Memory B cell (primary cell): ENCODE measurements at regions not wholly inside any gene's neighbourhood (a gene's known extent, or its start where the extent isn't known, plus 50 kb on each side); places are given as distances from the start of the nearest gene placed in this dataset.
"Not testable (repeated sequence)": the region's sequence is repeated elsewhere in the genome, so short reads cannot be mapped to it uniquely, and the experiment has no call there.

Experiments
- ATAC-seq: fragments of 150-1000 bp; cut with Tn5 transposase; 2 replicates; pipeline ENCODE4 v1.10.0; 2021; ENCODE audit warnings: low read depth, mild to moderate bottlenecking, moderate library complexity
- DNase-seq, 2 donors: peaks; one replicate each; pipeline ENCODE4 v3.0.0; 2022; ENCODE audit warnings: low spot score in 2 of 2
- H3K27ac Mint-ChIP-seq: one replicate; pipeline ENCODE4 v1.8.0; 2022; ENCODE audit warnings: mild to moderate bottlenecking, moderate library complexity, mixed read lengths
- H3K27me3 Mint-ChIP-seq: one replicate; pipeline ENCODE4 v1.8.0; 2022; ENCODE audit warnings: mixed read lengths
- H3K36me3 Mint-ChIP-seq: one replicate; pipeline ENCODE4 v1.8.0; 2022; ENCODE audit warnings: mild to moderate bottlenecking, mixed read lengths
- H3K4me1 Mint-ChIP-seq: one replicate; pipeline ENCODE4 v1.8.0; 2022; ENCODE audit warnings: mixed read lengths
- H3K4me3 Mint-ChIP-seq: one replicate; pipeline ENCODE4 v1.8.0; 2022; ENCODE audit warnings: mild to moderate bottlenecking, moderate library complexity, mixed read lengths
- H3K9me3 Mint-ChIP-seq: one replicate; pipeline ENCODE4 v1.8.0; 2022; ENCODE audit warnings: mixed read lengths

DNA sequence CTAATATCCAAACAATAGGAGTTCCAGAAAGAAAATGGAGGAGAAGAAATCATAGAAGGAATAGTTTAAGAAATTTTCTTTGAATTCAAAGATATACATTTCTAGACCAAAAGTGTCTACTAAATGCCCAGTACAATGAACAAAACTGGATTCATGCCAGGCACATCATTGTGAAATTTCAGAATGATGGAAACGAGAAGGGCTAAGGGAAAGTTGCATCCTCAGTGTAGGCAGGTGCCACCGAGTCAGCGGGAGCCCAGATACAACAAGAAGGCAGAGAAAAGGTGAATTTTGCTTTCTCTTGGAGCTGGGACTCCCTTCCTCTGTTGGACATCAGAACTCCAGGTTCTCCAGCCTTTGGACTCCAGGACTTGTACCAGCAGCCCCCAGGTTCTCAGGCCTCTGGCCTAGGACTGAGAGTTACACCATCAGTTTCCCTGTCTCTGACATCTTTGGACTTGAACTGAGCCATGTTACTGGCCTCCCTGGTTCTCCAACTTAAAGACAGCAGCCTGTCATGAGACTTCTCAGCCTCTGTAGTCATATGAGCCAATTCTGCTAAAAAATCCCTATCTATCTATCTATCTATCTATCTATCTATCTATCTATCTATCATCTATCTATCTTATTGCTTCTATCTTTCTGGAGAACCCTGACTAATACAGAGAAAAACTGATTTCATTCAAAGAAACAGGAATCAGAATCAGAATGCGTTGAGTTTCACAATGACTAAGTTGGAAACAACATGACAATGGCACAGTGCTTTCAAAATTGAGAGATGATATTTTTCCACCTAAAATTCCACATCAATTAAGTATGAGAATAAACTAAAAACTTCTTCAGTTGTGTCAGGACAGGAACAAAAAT lies 207.7 kb downstream of the FAM43A start:
- no peak for ATAC-seq
- no peaks in the 10 kb centered on the region for H3K36me3 Mint-ChIP-seq
- no peak overlapping the region for H3K27ac Mint-ChIP-seq
- DNase-seq = no peak
- H3K27me3 Mint-ChIP-seq = no peaks in the 10 kb centered on the region
- H3K4me3 Mint-ChIP-seq = no peak overlapping the region
- H3K4me1 Mint-ChIP-seq = peaks cover 6% of the 10 kb centered on the region
- H3K9me3 Mint-ChIP-seq = peaks cover 17% of the 10 kb centered on the region

DNA sequence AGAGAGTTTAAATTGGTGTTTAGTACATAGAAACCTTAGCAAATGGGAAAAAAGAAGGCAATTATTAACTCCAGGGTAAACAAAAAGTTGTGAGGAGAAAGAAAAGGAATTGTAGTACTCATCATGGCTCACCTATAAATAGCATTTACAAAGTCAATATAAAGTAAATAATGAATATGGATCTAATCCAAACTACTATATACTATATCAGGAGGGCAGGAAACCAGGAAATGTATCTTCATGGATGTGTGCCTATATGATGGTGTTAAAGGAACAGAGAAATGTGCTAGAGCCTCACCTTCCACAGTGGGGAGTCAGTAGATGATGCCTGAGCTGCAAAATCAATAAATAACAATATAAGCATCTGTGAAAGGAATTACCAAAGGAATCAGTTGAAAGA lies 208.9 kb downstream of the FAM43A start:
- DNase-seq (no peak), ATAC-seq (no peak)
- Mint-ChIP-seq H3K9me3 (peaks cover 17% of the 10 kb centered on the region), H3K36me3 (no peaks in the 10 kb centered on the region), H3K4me3 (no peak overlapping the region), H3K27ac (no peak overlapping the region), H3K4me1 (peaks cover 6% of the 10 kb centered on the region), H3K27me3 (no peaks in the 10 kb centered on the region)

DNA sequence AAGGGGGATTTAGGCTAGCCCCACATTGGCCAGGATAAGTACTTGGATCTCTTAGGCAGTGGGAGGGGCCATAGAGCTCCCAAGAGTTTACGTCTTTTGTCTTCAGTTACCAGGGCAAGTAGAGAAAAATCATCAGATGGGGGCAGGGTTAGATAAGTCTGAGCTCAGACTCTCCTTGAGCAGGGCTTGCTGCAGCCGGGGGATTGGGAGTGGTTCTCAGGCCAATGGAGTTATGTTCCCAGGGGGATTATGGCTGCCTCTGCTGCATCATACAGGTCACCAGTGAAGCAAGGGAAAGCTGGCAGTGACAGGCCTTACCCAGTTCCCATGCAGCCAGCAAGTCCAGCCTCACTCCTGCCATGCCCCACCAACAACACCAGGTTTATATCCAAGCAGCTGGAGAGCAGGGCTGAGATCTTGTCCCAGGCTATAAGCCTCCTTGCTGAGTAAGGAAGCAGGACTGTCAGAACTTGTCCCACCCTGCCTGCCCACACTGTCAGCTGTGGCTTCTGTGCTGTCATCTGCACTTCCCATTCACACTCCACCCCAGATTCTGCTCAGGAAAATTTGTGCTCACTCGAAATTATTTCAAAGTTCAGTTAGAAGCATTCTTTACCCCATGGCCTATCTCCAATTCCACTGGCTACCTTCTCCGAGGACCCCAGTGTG lies 215.3 kb downstream of the FAM43A start:
- ATAC-seq (no peak), DNase-seq (no peak)
- Mint-ChIP-seq H3K27ac (no peak overlapping the region), H3K9me3 (peaks cover 5% of the 10 kb centered on the region), H3K4me3 (no peak overlapping the region), H3K27me3 (peaks cover 2% of the 10 kb centered on the region), H3K4me1 (peaks cover 7% of the 10 kb centered on the region), H3K36me3 (peaks cover 3% of the 10 kb centered on the region)

DNA sequence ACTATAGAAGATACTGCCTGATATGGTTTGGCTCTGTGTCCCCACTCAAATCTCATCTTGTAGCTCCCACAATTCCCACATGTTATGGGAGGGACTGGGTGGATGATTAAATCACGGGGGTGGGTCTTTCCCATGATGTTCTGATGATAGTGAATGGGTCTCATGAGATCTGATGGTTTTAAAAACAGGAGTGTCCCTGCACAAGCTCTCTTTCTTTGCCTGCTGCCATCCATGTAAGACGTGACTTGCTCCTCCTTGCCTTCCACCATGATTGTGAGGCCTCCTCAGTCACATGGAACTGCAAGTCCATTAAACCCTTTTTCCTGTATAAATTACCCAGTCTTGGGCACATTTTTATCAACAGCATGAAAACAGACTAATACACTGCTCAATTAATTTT lies 217.8 kb downstream of the FAM43A start:
- H3K27me3 Mint-ChIP-seq, H3K9me3 Mint-ChIP-seq, H3K4me3 Mint-ChIP-seq, H3K27ac Mint-ChIP-seq, DNase-seq, H3K4me1 Mint-ChIP-seq, H3K36me3 Mint-ChIP-seq, ATAC-seq: not testable (repeated sequence)

DNA sequence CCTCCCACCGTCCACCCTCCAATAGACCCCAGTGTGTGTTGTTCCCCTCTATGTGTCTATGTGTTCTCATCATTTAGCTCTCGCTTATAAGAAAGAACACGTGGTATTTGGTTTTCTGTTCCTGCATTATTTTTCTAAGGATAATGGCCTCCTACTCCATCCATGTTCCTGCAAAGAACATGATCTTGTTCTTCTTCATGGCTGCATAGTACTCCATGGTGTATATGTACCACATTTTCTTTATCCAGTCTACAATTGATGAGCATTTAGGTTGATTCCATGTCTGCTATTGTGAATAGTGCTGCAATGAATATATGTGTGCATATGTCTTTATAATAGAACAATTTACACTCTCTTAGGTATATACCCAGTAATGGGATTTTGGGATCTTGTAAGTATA lies 219.3 kb downstream of the FAM43A start:
- H3K36me3 Mint-ChIP-seq, H3K9me3 Mint-ChIP-seq, ATAC-seq, H3K27me3 Mint-ChIP-seq, DNase-seq, H3K4me1 Mint-ChIP-seq, H3K27ac Mint-ChIP-seq, H3K4me3 Mint-ChIP-seq: not testable (repeated sequence)

DNA sequence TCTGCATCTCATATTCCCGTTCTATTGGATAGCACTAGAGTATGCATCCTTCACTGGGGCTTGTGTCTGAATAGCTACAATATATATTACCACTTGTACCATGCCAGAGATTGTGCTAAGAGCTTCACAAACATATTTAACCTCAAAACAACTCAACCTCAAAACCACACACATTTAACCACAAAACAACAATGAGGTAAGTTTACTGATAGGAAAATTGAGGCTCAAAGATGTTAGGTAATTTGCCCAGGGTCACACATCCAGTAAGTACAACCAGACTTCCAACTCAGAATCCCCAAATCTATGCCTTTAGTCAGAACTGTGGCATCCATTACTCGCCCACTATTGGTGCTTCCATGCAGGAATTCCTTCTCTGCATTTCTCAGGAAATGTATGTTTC lies 220.0 kb downstream of the FAM43A start:
- H3K4me1 Mint-ChIP-seq = peaks cover 10% of the 10 kb centered on the region
- H3K4me3 Mint-ChIP-seq = no peak overlapping the region
- ATAC-seq = no peak
- peaks cover 3% of the 10 kb centered on the region for H3K27me3 Mint-ChIP-seq
- DNase-seq = no peak
- H3K9me3 Mint-ChIP-seq = no peaks in the 10 kb centered on the region
- H3K36me3 Mint-ChIP-seq = no peaks in the 10 kb centered on the region
- H3K27ac Mint-ChIP-seq = no peak overlapping the region

DNA sequence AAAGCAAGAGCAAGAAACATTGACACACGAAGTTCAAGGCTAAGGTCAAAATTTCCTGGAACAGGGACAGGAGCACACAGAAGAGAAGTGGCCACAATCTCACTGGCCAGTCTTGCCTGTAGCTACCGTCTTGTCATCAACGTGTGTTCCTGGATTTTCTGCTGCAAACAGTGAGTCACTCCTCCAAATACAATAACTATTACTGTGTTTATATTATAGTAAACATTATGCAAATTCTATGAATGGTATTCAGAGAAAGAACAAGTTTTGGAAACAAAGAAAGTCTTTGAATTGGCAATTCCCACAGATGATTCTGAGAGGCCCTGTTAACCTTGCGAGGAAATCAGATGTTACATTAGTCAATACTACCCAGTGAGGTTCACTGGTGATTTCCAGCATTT lies 220.5 kb downstream of the FAM43A start:
- no peak overlapping the region for H3K27ac Mint-ChIP-seq
- no peaks in the 10 kb centered on the region for H3K36me3 Mint-ChIP-seq
- ATAC-seq = no peak
- peaks cover 10% of the 10 kb centered on the region for H3K4me1 Mint-ChIP-seq
- no peak for DNase-seq
- H3K9me3 Mint-ChIP-seq = no peaks in the 10 kb centered on the region
- peaks cover 4% of the 10 kb centered on the region for H3K27me3 Mint-ChIP-seq
- no peak overlapping the region for H3K4me3 Mint-ChIP-seq

DNA sequence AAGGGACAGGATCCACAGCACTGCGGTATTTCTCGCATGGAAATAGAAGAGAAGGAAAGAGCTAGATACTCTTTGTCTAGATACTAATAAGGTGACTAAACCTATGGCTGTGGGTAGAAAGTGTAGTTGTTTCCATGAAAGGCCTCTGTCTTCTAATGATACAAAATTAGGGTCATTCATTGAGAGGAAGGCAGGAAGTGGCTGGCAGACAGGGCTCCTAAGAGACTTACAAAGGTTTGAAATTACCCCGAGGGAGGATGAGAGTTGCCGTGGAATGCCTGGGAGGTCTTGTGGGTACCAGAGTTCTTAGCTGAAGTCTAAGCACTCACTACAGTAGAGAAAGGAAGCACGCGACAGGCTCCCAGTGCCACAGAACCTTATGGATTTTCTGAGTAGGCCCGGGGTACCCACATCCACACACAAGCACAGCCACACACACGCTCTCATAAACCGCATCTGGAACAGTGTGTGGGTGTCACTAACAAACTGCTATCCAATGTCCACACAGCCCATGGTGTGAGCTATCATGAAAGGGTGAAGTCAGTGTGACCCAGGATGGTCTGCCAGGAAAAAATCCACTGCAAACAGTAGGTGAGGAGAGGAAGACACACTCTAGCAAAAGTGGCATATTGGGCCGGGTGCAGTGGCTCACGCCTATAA lies 221.4 kb downstream of the FAM43A start:
- no peak overlapping the region for H3K27ac Mint-ChIP-seq
- DNase-seq (no peak), ATAC-seq (no peak)
- H3K4me3 Mint-ChIP-seq = no peak overlapping the region
- no peaks in the 10 kb centered on the region for H3K36me3 Mint-ChIP-seq
- peaks cover 10% of the 10 kb centered on the region for H3K4me1 Mint-ChIP-seq
- no peaks in the 10 kb centered on the region for H3K9me3 Mint-ChIP-seq
- peaks cover 5% of the 10 kb centered on the region for H3K27me3 Mint-ChIP-seq

DNA sequence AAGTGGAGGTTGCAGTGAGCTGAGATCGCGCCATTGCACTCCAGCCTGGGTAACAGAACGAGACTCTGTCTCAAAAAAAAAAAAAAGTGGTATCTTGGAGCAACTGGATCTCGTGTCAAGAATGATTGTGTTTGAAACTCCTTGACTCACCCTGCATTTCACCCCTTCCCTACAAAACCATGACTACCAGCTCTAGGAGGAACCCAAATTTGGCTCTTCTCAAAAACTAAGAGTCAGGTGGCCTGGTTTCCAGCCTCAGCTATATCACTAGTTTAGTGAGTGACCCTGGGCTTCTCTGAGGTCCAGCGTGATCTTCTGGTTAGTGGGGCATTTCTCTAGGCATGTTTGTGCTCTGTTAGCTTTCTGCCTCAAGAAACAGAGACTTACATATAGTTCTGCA lies 222.1 kb downstream of the FAM43A start:
- Mint-ChIP-seq H3K4me3 (no peak overlapping the region), H3K27ac (no peak overlapping the region), H3K27me3 (peaks cover 4% of the 10 kb centered on the region), H3K9me3 (no peaks in the 10 kb centered on the region), H3K36me3 (no peaks in the 10 kb centered on the region), H3K4me1 (peaks cover 10% of the 10 kb centered on the region)
- DNase-seq (no peak), ATAC-seq (no peak)

DNA sequence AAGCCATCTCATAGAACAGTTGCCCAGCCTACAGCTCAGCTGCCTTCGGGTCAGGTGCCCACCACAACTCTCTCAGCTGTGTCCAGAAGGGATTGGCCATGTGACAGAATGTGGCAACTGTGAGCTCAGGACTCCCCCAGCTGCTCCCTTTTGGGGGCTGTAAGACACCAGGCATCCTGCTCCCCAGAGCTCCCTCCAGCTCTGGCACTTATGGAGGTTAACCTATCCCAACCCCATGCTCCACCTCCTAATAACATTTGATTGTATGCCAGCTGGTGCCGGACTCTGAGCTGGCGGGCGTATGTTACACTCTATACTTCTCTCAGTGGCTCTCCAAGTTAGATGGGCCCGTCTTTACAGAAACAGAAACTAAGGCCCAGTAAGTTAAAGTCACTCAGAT lies 222.8 kb downstream of the FAM43A start:
- DNase-seq (no peak), ATAC-seq (no peak)
- no peaks in the 10 kb centered on the region for H3K36me3 Mint-ChIP-seq
- no peaks in the 10 kb centered on the region for H3K9me3 Mint-ChIP-seq
- no peak overlapping the region for H3K4me3 Mint-ChIP-seq
- peaks cover 7% of the 10 kb centered on the region for H3K27me3 Mint-ChIP-seq
- H3K27ac Mint-ChIP-seq = no peak overlapping the region
- H3K4me1 Mint-ChIP-seq = peaks cover 10% of the 10 kb centered on the region

DNA sequence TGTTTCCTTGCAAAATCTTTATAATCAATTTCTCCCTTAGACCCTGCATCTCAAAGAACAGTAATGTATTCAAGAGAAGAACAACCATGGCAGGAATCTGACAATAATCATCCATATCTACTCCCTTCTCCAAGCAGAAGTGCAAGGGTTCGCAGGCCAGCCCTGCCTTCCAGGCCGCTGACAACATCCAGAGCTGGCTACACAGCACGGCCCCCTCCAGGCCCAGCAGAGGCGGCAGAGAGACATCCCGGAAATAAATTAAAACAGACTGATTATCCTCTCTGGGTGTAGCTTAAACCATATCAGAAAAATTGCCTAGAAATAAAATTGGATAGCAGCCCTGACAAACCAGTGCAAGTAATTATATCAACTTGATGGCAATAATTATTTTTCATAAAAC lies 223.3 kb downstream of the FAM43A start:
- Mint-ChIP-seq H3K27me3 (peaks cover 7% of the 10 kb centered on the region), H3K36me3 (no peaks in the 10 kb centered on the region), H3K4me3 (no peak overlapping the region), H3K4me1 (peaks cover 10% of the 10 kb centered on the region), H3K9me3 (peaks cover 1% of the 10 kb centered on the region), H3K27ac (no peak overlapping the region)
- DNase-seq (no peak), ATAC-seq (no peak)

DNA sequence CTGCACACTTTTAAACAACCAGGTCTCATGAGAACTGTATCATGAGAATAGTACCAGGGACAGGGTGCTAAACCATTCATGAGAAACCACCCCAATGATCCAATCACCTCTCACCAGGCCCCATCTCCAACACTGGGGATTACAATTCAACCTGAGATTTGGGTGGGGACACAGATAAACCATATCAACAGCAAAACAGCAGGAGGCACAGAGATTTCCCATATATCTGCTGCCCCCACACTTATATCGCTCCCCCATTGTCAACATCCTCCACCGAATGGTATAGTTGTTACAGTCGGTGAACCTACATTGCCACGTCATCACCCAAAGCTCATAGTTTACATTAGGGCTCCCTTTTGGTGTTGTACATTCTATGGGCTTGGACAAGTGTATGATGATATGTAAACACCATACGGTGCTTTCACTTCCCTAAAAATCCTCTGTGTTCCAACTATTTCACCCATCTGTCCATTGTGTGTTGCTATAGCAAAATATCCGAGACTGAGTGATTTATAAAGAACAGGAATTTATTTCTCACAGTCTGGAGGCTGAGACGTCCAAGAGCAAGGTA lies 224.8 kb downstream of the FAM43A start:
- H3K9me3 Mint-ChIP-seq = peaks cover 2% of the 10 kb centered on the region
- H3K27ac Mint-ChIP-seq = no peak overlapping the region
- peaks cover 10% of the 10 kb centered on the region for H3K4me1 Mint-ChIP-seq
- H3K4me3 Mint-ChIP-seq = no peak overlapping the region
- peaks cover 7% of the 10 kb centered on the region for H3K27me3 Mint-ChIP-seq
- no peaks in the 10 kb centered on the region for H3K36me3 Mint-ChIP-seq
- DNase-seq (no peak), ATAC-seq (peak; percentile 34)

DNA sequence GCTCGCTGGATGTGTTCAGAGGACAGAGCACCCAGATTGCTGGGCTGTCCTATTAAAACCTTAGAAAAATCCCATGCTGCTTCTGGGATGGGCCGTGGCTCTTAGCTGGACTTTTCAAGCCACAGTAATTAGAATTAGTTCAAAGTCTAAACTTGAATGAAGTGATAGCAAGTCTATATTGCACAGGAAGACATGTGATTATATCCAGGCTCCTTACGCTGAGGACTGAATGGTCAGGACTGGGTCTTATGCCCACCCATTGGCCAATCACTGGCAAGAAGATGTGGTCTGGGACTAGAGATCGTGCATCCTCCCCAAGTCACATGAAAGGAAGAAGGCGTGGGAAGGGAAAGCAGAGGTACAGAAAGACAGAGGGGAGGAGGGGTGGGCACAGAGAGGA lies 227.6 kb downstream of the FAM43A start:
- ATAC-seq = no peak
- H3K9me3 Mint-ChIP-seq = peaks cover 5% of the 10 kb centered on the region
- H3K36me3 Mint-ChIP-seq = peaks cover 2% of the 10 kb centered on the region
- H3K4me1 Mint-ChIP-seq = peaks cover 4% of the 10 kb centered on the region
- no peak overlapping the region for H3K4me3 Mint-ChIP-seq
- no peak for DNase-seq
- peaks cover 7% of the 10 kb centered on the region for H3K27me3 Mint-ChIP-seq
- H3K27ac Mint-ChIP-seq = no peak overlapping the region

DNA sequence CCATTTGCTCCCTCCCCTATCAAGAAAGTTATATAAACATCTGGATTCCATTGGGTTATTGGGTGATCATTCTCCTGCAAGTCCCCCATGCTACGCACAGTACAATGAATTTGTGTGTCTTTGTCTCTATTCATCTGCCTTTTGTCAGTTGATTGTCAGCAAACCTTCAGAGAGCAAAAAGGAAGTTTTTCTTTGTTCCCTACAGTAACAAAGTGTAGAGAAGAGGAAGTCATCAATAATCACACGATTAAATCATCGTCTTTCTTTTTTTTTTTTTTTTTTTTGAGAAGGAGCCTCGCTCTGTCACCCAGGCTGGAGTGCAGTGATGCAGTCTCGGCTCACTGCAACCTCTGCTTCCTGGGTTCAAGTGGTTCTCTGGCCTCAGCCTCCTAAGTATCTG lies 239.2 kb downstream of the FAM43A start:
- not testable (repeated sequence) for H3K27ac Mint-ChIP-seq, H3K4me3 Mint-ChIP-seq, H3K27me3 Mint-ChIP-seq, H3K36me3 Mint-ChIP-seq, ATAC-seq, H3K9me3 Mint-ChIP-seq, DNase-seq, H3K4me1 Mint-ChIP-seq
